ENCODE measurements at regions not wholly inside any gene's neighbourhood (a gene's known extent, or its start where the extent isn't known, plus 50 kb on each side); places are given as distances from the start of the nearest gene placed in this dataset.

- Mint-ChIP-seq H3K36me3 (ENCODE audit: low read depth) (no peaks in the 10 kb centered on the region), H3K4me1 (ENCODE audit: low read depth) (peaks cover 10% of the 10 kb centered on the region), H3K27me3 (ENCODE audit: insufficient read depth) (peaks cover 3% of the 10 kb centered on the region), H3K27ac (no peak overlapping the region), H3K4me3 (no peak overlapping the region), H3K9me3 (no peaks in the 10 kb centered on the region)
- intact Hi-C loops (cut with micrococcal nuclease), result no loop called here
- DNase-seq (ENCODE audit: low spot score), result no peak
Measured at GRCh38 chr7:22900101-22900500, 77.5 kb upstream of the TOMM7 start.

- peaks cover 10% of the 10 kb centered on the region for H3K4me1 Mint-ChIP-seq (ENCODE audit: low read depth)
- H3K36me3 Mint-ChIP-seq (ENCODE audit: low read depth), result no peaks in the 10 kb centered on the region
- intact Hi-C loops (cut with micrococcal nuclease), result no loop called here
- no peak overlapping the region for H3K27ac Mint-ChIP-seq
- H3K4me3 Mint-ChIP-seq, result no peak overlapping the region
- H3K9me3 Mint-ChIP-seq, result no peaks in the 10 kb centered on the region
- H3K27me3 Mint-ChIP-seq (ENCODE audit: insufficient read depth), result peaks cover 1% of the 10 kb centered on the region
- DNase-seq (ENCODE audit: low spot score), result no peak
Measured at GRCh38 chr7:22896917-22897316, 74.3 kb upstream of the TOMM7 start.

- DNase-seq (ENCODE audit: low spot score), result no peak
- Mint-ChIP-seq H3K4me3 (no peak overlapping the region), H3K27me3 (ENCODE audit: insufficient read depth) (no peaks in the 10 kb centered on the region), H3K4me1 (ENCODE audit: low read depth) (peaks cover 10% of the 10 kb centered on the region), H3K27ac (no peak overlapping the region), H3K9me3 (no peaks in the 10 kb centered on the region), H3K36me3 (ENCODE audit: low read depth) (no peaks in the 10 kb centered on the region)
- intact Hi-C loops (cut with micrococcal nuclease), result no loop called here
Measured at GRCh38 chr7:22895828-22896165, 73.1 kb upstream of the TOMM7 start.

DNA sequence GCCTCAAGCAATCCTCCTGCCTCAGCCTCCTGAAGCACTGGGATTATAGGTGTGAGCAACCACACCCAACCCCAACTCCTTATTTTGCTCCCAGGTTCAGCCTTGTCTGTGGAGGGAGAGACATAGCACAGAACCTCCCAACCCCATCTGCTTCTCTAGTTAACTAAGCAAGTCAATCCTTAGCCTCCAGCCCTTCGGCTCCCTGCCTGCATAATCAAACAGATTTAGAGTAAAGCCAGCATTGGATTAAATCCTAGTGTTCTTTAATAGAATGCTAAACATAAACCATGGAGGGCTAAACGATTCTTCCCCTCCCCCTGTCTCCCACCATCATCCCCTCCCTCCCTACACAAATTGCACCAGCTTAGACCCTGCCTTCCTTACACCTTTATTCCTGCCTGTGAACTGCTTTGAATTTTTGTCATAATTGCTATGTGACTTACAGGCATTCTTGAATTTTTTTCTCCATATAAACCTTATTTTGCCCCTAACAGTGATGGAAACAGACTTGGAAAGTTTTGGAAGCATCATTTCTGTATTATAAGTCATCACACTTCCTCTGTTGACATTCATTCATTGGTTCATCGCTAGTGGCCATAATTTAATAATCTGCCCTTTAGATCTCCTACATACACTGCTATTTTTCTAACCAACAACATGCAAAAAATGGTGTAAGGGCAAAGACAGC, 72.6 kb upstream of the TOMM7 start:
- no peak for DNase-seq (ENCODE audit: low spot score)
- no peaks in the 10 kb centered on the region for H3K36me3 Mint-ChIP-seq (ENCODE audit: low read depth)
- H3K27ac Mint-ChIP-seq, result no peak overlapping the region
- no peaks in the 10 kb centered on the region for H3K9me3 Mint-ChIP-seq
- intact Hi-C loops (cut with micrococcal nuclease), result no loop called here
- H3K27me3 Mint-ChIP-seq (ENCODE audit: insufficient read depth), result no peaks in the 10 kb centered on the region
- peaks cover 10% of the 10 kb centered on the region for H3K4me1 Mint-ChIP-seq (ENCODE audit: low read depth)
- H3K4me3 Mint-ChIP-seq, result no peak overlapping the region

DNA sequence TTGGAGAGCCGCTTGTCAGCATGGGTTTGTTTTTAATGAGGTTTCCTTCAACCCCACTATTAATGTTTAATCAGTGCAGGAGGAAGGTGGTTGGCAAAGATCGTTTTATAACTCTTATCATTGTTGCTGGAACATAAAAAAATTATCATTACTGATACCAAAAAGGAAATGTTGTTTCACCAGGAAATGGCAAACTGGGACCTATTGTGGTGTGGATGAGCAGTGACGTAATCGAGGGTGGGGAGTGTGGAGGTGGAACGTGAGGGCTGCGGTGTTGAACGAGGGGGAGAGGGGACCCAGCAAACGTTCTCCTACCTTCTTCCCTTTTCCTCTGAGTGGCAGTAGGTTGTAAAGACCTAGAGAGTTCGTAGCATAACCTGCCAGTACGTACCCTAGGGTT, 71.9 kb upstream of the TOMM7 start:
- H3K4me3 Mint-ChIP-seq, result no peak overlapping the region
- H3K9me3 Mint-ChIP-seq, result no peaks in the 10 kb centered on the region
- intact Hi-C loops (cut with micrococcal nuclease), result no loop called here
- DNase-seq (ENCODE audit: low spot score), result no peak
- H3K27me3 Mint-ChIP-seq (ENCODE audit: insufficient read depth), result no peaks in the 10 kb centered on the region
- H3K36me3 Mint-ChIP-seq (ENCODE audit: low read depth), result peaks cover 2% of the 10 kb centered on the region
- H3K27ac Mint-ChIP-seq, result no peak overlapping the region
- H3K4me1 Mint-ChIP-seq (ENCODE audit: low read depth), result peaks cover 10% of the 10 kb centered on the region

DNA sequence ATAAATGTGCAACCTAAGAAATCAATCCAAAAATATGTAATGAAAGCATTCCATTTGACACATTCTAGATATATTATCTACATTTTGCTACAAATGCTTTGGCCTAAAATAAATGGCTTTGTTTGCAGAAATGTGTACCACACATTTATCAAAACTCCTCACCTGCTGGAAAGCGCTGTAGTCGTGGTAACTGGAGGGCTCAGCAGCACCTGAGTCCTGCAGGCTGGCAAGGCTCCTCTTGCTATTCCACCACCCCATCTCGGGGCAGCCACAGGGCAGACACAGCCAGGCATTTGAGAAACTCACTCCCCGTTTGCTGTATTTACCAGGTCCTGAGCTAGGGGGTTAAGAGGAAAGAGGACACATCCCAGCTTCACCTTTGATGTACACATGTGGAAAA, 68.1 kb upstream of the TOMM7 start:
- no peak overlapping the region for H3K27ac Mint-ChIP-seq
- intact Hi-C loops (cut with micrococcal nuclease), result no loop called here
- H3K36me3 Mint-ChIP-seq (ENCODE audit: low read depth), result peaks cover 2% of the 10 kb centered on the region

GRCh38 chr7:22885797-22886261, 63.2 kb upstream of the TOMM7 start:
- H3K36me3 Mint-ChIP-seq (ENCODE audit: low read depth), result peaks cover 5% of the 10 kb centered on the region
- intact Hi-C loops (cut with micrococcal nuclease), result loop anchor here (1.0 to 5.0 kb wide), 8 partner anchors 32 to 947 kb away; partner anchors contain the start of genes HYCC1, KLHL7, NUP42 and TOMM7
- DNase-seq (ENCODE audit: low spot score), result peak; percentile 60
- peaks cover 41% of the 10 kb centered on the region for H3K4me1 Mint-ChIP-seq (ENCODE audit: low read depth)
- no peaks in the 10 kb centered on the region for H3K27me3 Mint-ChIP-seq (ENCODE audit: insufficient read depth)
- peak overlapping the region; percentile 93 for H3K27ac Mint-ChIP-seq
- peak overlapping the region; percentile 59 for H3K4me3 Mint-ChIP-seq
- H3K9me3 Mint-ChIP-seq, result no peaks in the 10 kb centered on the region

More for the DNA sequence above, 68.1 kb upstream of the TOMM7 start:
- Mint-ChIP-seq H3K4me3 (no peak overlapping the region), H3K4me1 (ENCODE audit: low read depth) (peaks cover 8% of the 10 kb centered on the region), H3K27me3 (ENCODE audit: insufficient read depth) (no peaks in the 10 kb centered on the region), H3K9me3 (no peaks in the 10 kb centered on the region)
- DNase-seq (ENCODE audit: low spot score), result no peak

- H3K4me1 Mint-ChIP-seq (ENCODE audit: low read depth), result peaks cover 41% of the 10 kb centered on the region
- no peaks in the 10 kb centered on the region for H3K9me3 Mint-ChIP-seq
- H3K27me3 Mint-ChIP-seq (ENCODE audit: insufficient read depth), result no peaks in the 10 kb centered on the region
- intact Hi-C loops (cut with micrococcal nuclease), result loop anchor here (1.0 to 5.0 kb wide), 6 partner anchors 31 to 946 kb away; partner anchors contain the start of genes KLHL7, NUP42 and TOMM7
- peaks cover 5% of the 10 kb centered on the region for H3K36me3 Mint-ChIP-seq (ENCODE audit: low read depth)
- peak overlapping the region; percentile 93 for H3K27ac Mint-ChIP-seq
- peak overlapping the region; percentile 59 for H3K4me3 Mint-ChIP-seq
- no peak for DNase-seq (ENCODE audit: low spot score)
Measured at GRCh38 chr7:22884911-22885788, 62.5 kb upstream of the TOMM7 start.

DNA sequence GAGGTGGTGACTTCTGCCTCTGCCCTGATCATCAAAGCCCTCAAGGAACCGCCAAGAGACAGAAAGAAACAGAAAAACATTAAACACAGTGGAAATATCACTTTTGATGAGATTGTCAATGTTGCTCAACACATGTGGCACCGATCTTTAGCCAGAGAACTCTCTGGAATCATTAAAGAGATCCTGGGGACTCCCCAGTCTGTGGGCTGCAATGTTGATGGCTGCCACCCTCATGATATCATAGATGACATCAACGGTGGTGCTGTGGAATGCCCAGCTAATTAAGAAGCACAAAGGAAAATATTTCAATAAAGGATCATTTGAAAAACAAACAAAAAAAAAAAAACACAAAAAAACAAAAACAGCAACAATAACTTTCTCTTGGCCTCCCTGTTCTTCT, 59.5 kb upstream of the TOMM7 start:
- no peak for DNase-seq (ENCODE audit: low spot score)
- Mint-ChIP-seq H3K9me3 (no peaks in the 10 kb centered on the region), H3K27me3 (ENCODE audit: insufficient read depth) (no peaks in the 10 kb centered on the region), H3K4me1 (ENCODE audit: low read depth) (peaks cover 41% of the 10 kb centered on the region), H3K36me3 (ENCODE audit: low read depth) (peaks cover 3% of the 10 kb centered on the region), H3K4me3 (no peak overlapping the region), H3K27ac (no peak overlapping the region)
- intact Hi-C loops (cut with micrococcal nuclease), result no loop called here

- H3K9me3 Mint-ChIP-seq, result no peaks in the 10 kb centered on the region
- no peak for DNase-seq (ENCODE audit: low spot score)
- peaks cover 3% of the 10 kb centered on the region for H3K36me3 Mint-ChIP-seq (ENCODE audit: low read depth)
- no peak overlapping the region for H3K27ac Mint-ChIP-seq
- H3K4me3 Mint-ChIP-seq, result no peak overlapping the region
- intact Hi-C loops (cut with micrococcal nuclease), result no loop called here
- H3K4me1 Mint-ChIP-seq (ENCODE audit: low read depth), result peaks cover 24% of the 10 kb centered on the region
- H3K27me3 Mint-ChIP-seq (ENCODE audit: insufficient read depth), result peaks cover 6% of the 10 kb centered on the region
Measured at GRCh38 chr7:22879709-22880306, 57.2 kb upstream of the TOMM7 start.

DNA sequence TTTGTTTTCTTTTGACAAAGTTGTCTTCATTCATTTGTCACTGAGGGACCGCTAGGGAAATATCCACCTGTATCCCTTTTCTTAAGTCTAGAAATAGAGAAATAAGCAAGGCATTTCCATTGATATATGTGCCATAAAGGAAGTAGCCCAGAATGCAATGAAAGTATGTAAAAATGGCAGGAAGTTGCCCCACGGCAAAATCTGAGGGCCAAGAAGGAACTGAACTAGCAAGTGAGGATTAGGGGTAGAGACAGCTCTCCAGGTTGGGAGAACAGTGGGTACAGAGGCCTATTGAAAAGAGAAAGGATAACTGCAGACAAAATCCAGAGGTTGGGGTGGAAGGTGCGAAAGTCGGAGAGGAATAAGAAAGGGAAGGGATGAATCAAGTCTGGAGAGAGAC, 56.6 kb upstream of the TOMM7 start:
- intact Hi-C loops (cut with micrococcal nuclease), result no loop called here
- no peak for DNase-seq (ENCODE audit: low spot score)
- Mint-ChIP-seq H3K9me3 (no peaks in the 10 kb centered on the region), H3K4me3 (no peak overlapping the region), H3K4me1 (ENCODE audit: low read depth) (peaks cover 19% of the 10 kb centered on the region), H3K27me3 (ENCODE audit: insufficient read depth) (peaks cover 6% of the 10 kb centered on the region), H3K36me3 (ENCODE audit: low read depth) (peaks cover 3% of the 10 kb centered on the region), H3K27ac (no peak overlapping the region)

DNA sequence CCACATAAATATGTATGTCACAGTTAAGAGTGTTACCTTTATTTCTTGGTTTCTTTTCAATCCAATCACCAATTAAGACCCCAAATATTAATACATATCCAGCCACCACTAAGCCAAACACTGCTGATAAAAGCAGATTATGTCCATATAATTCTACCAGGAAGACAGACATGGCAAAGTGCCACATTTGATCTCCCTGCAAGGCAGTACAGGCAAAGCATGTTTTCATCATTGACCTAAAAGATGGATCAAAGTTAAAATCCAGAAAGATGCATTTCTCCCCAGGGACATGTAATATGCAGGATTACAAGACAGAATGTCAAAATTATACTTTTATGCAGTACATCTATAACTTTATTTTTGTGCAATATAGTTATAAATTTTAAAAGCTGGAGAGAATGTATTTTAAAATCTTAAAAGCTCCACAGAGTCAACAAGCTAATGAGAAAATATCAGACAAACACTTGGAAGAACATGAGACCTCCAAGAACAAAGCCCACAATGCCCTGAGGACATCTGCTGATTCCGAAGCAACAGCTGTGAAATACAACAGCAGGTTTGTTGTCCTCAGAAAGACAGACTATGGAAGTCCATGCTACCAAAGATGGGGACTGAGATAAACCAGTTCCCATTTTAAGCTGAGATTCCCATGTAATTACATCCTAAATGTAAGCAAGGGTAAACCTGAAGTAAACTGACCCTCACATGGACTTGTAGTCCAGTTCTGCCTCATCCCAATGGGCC, 54.5 kb upstream of the TOMM7 start:
- Mint-ChIP-seq H3K36me3 (ENCODE audit: low read depth) (no peaks in the 10 kb centered on the region), H3K27ac (no peak overlapping the region), H3K9me3 (no peaks in the 10 kb centered on the region), H3K27me3 (ENCODE audit: insufficient read depth) (peaks cover 6% of the 10 kb centered on the region), H3K4me3 (no peak overlapping the region), H3K4me1 (ENCODE audit: low read depth) (peaks cover 8% of the 10 kb centered on the region)
- intact Hi-C loops (cut with micrococcal nuclease), result no loop called here
- no peak for DNase-seq (ENCODE audit: low spot score)

Measured in activated T-helper 1 cell treated with anti-CD3 and anti-CD28 coated beads, Interleukin-12 subunit alpha, Interleukin-12 subunit beta, Interleukin-2, Interleukin-4 antibody, amounts not matched to agents 30 ng/mL and 10 ng/mL and 1 ng/mL, durations not matched to agents 14 hours and 24 hours and 36 hours (primary cell).